ENCODE measurements at regions not wholly inside any gene's neighbourhood (a gene's known extent, or its start where the extent isn't known, plus 50 kb on each side); places are given as distances from the start of the nearest gene placed in this dataset.

DNA sequence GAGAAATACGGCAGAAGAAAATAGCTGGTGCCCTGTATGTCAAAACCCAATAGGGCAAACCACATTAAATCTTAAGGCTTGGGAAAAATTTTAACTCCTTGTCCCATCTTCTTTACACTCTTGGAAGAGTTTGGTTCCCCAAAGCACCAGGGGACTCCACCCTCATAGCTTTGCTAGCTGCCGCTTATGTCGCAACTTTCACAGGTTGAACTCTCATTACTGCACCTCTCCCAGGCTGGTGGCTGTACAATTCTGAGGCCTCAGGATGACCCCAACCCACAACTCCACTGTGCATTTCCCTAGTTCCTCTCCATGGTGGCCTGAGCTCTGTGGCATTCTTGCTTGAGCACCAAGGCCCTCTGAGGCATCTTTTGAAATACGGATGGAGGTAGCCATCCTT lies 1478.8 kb downstream of the FAM133A start:
- TF ChIP-seq, protein P1, sequence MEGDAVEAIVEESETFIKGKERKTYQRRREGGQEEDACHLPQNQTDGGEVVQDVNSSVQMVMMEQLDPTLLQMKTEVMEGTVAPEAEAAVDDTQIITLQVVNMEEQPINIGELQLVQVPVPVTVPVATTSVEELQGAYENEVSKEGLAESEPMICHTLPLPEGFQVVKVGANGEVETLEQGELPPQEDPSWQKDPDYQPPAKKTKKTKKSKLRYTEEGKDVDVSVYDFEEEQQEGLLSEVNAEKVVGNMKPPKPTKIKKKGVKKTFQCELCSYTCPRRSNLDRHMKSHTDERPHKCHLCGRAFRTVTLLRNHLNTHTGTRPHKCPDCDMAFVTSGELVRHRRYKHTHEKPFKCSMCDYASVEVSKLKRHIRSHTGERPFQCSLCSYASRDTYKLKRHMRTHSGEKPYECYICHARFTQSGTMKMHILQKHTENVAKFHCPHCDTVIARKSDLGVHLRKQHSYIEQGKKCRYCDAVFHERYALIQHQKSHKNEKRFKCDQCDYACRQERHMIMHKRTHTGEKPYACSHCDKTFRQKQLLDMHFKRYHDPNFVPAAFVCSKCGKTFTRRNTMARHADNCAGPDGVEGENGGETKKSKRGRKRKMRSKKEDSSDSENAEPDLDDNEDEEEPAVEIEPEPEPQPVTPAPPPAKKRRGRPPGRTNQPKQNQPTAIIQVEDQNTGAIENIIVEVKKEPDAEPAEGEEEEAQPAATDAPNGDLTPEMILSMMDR (IDR thresholded peaks at IDR 0.05) = no peak
- no peak for TF ChIP-seq POLR2A (IDR thresholded peaks at IDR 0.05)
